ENCODE measurements at regions not wholly inside any gene's neighbourhood (a gene's known extent, or its start where the extent isn't known, plus 50 kb on each side); places are given as distances from the start of the nearest gene placed in this dataset.

GRCh38 chr6:71383901-71384489 is 95.4 kb downstream of the OGFRL1 start:
- TF ChIP-seq CTCF (IDR thresholded peaks at IDR 0.05) (peak; percentile 32 to 78 (median 64)), POLR2A (IDR thresholded peaks at IDR 0.05) (no peak)

Data from thyroid gland (tissue), 4 donors.